Inflammatory macrophage (primary cell): ENCODE measurements at regions not wholly inside any gene's neighbourhood (a gene's known extent, or its start where the extent isn't known, plus 50 kb on each side); places are given as distances from the start of the nearest gene placed in this dataset.
"Not testable (repeated sequence)": the region's sequence is repeated elsewhere in the genome, so short reads cannot be mapped to it uniquely, and the experiment has no call there.

Experiments used
- DNase-seq, 2 donors: peaks; one replicate each; pipeline ENCODE4 v3.0.0-alpha.2; 2020 to 2022

- DNase-seq = no peak
These were observed 95.4 kb upstream of the IGFBP7 start for GRCh38 chr4:57205580-57205979.

GRCh38 chr4:57200799-57201327 lies 90.7 kb upstream of the IGFBP7 start:
- DNase-seq = no peak

GRCh38 chr4:57199267-57199666 lies 89.1 kb upstream of the IGFBP7 start:
- DNase-seq = no peak

- no peak for DNase-seq
These were observed 85.4 kb upstream of the IGFBP7 start for GRCh38 chr4:57195622-57196021.

- DNase-seq = no peak
These were observed 84.0 kb upstream of the IGFBP7 start for GRCh38 chr4:57194068-57194611.

GRCh38 chr4:57193209-57193810 lies 83.1 kb upstream of the IGFBP7 start:
- DNase-seq = no peak

- DNase-seq = no peak
These were observed 81.4 kb upstream of the IGFBP7 start for GRCh38 chr4:57191523-57192034.

- DNase-seq = peak; percentile 20 to 39
These were observed 80.7 kb upstream of the IGFBP7 start for GRCh38 chr4:57190601-57191481.

- DNase-seq = no peak
These were observed 77.1 kb upstream of the IGFBP7 start for GRCh38 chr4:57187246-57187645.

GRCh38 chr4:57184378-57185029 lies 74.3 kb upstream of the IGFBP7 start:
- DNase-seq = no peak

- no peak for DNase-seq
These were observed 72.1 kb upstream of the IGFBP7 start for GRCh38 chr4:57182132-57182874.

GRCh38 chr4:57173136-57173535 lies 63.0 kb upstream of the IGFBP7 start:
- not testable (repeated sequence) for DNase-seq

- DNase-seq = no peak
These were observed 61.9 kb upstream of the IGFBP7 start for GRCh38 chr4:57172065-57172464.

- no peak for DNase-seq
These were observed 58.8 kb upstream of the IGFBP7 start for GRCh38 chr4:57168982-57169381.

- DNase-seq = peak; percentile 67 to 76
These were observed 53.6 kb upstream of the IGFBP7 start for GRCh38 chr4:57163530-57164459.

- no peak for DNase-seq
These were observed 52.4 kb upstream of the IGFBP7 start for GRCh38 chr4:57162499-57163019.
